ENCODE measurements at regions not wholly inside any gene's neighbourhood (a gene's known extent, or its start where the extent isn't known, plus 50 kb on each side); places are given as distances from the start of the nearest gene placed in this dataset.

DNA sequence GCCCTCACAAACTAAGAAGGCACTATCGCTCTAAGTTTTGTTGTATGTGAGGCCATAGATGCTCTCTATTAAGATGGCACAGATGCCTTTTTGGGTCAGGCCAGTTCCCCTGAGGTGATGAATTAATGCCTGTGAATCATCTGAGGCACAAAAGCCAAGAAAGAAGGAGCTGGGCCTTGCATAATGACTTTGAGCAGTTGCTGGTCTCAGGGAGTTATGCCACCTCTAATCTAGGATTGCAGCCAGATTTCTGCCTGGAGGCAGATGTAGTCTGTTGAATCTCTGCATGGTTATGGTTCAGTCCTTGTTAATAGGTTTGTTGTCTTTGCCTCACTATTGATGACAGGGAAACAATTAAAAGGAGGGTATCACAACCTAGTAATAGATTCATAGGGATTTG is 168.1 kb upstream of the CHRM3 start:
- no peak for DNase-seq (ENCODE audit: low read depth in 3 of 3)

- no peak for DNase-seq (ENCODE audit: low read depth in 3 of 3)
Observed at GRCh38 chr1:239212811-239213220, 173.6 kb upstream of the CHRM3 start.

DNA sequence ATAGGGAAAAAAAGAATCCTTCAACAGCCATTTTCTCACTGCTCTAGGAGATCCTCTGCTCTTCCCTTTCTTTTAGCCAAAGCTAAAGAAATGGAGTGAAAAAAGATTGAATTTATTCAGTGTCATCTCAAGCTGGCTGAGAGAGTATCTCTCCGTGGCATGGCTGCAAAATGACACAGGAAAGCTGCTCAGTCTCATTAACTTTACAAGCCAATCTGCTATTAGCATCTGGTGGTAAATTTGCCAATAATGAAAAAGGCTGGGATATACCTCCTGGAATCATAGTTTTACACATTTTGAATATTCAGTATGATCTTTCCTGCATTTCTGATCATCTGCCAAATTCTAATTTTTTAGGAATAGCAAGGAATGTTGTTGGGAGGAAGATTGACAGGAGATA is 176.8 kb upstream of the CHRM3 start:
- no peak for DNase-seq (ENCODE audit: low read depth in 3 of 3)

- DNase-seq (ENCODE audit: low read depth in 3 of 3), result no peak
Observed at GRCh38 chr1:239204401-239204800, 182.0 kb upstream of the CHRM3 start.

DNA sequence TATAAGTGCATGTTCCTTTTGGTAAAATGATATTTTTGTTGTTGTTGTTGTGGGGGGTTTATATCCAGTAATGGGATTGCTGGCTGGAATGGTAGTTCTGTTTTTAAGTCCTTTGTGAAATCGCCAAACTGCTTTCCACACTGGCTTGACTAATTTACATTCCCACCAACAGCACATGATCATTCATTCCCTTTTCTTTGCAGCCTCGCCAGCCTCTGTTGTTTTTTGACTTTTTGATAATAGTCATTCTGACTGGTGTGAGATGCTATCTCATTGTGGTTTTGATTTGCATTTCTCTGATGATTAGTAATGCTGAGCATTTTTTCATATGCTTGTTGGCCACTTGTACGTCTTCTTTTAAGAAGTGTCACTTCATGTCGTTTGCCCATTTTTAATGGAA is 188.5 kb upstream of the CHRM3 start:
- no peak for DNase-seq (ENCODE audit: low read depth in 3 of 3)

DNA sequence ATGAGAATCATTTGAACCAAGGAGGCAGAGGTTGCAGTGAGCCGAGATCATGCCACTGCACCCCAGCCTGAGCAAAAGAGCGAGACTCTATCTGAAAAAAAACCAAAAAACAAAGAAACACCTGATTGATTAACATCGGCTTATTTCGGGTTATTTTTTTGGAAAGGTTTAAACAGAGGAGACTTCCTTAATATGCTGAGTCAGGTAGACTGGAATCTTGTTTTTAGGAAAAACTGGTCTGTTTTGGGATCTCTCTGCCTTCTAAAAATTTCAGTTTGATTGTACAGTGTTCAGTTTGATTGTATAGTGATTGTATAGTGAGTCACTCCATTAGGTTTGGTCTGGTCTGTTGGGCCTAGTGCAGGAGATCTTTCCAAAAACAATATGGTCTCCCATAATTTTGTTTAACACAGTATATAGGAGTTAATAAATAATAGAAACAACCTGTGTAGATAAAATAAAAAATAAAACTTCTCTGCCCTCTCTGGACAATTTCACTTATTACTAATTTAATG is 196.3 kb upstream of the CHRM3 start:
- DNase-seq (ENCODE audit: low read depth in 3 of 3), result no peak

GRCh38 chr1:239186487-239186886 is 199.9 kb upstream of the CHRM3 start:
- DNase-seq (ENCODE audit: low read depth in 3 of 3), result no peak

DNA sequence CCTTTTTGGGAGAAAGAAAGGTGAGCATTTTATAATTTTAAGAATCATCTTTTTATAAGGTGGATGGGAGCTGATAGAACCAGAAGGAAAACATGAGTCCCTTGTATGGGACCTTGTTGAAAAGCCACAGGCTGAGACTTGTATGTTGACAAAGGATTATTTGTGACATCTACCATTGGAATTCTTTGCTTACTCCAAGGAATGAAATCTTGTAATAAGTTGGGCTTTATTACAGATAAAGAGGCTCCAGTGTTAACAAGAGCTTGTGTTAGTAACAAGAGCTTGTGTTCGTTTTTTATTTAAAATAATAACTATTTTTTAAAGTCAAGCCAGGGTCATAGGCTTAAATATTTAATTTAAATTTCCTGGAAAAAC is 201.1 kb upstream of the CHRM3 start:
- DNase-seq (ENCODE audit: low read depth in 3 of 3), result no peak

GRCh38 chr1:239184561-239185244 is 201.7 kb upstream of the CHRM3 start:
- DNase-seq (ENCODE audit: low read depth in 3 of 3), result no peak

DNA sequence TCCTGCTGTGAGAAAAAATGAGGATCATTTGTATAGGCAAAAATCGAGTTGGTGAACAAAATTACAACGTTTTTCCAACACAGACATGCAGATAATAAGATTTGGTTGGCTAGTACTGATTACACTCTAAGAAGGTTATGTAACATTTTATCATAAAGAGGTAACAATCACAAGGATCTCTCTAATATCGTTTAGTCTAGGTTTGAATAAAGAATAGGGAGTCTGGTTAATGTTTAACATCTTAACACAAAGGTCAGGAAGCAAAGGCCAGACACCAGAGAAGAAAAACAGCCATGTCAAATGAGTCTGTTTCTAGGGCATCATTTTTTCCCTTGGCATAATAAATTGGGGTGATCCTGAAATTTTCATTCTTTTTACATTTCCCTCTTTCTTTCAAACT is 207.4 kb upstream of the CHRM3 start:
- DNase-seq (ENCODE audit: low read depth in 3 of 3), result no peak

GRCh38 chr1:239174880-239175279 is 211.5 kb upstream of the CHRM3 start:
- no peak for DNase-seq (ENCODE audit: low read depth in 3 of 3)

GRCh38 chr1:239170828-239171227 is 215.5 kb upstream of the CHRM3 start:
- no peak for DNase-seq (ENCODE audit: low read depth in 3 of 3)

GRCh38 chr1:239169276-239169675 is 217.1 kb upstream of the CHRM3 start:
- no peak for DNase-seq (ENCODE audit: low read depth in 3 of 3)

DNA sequence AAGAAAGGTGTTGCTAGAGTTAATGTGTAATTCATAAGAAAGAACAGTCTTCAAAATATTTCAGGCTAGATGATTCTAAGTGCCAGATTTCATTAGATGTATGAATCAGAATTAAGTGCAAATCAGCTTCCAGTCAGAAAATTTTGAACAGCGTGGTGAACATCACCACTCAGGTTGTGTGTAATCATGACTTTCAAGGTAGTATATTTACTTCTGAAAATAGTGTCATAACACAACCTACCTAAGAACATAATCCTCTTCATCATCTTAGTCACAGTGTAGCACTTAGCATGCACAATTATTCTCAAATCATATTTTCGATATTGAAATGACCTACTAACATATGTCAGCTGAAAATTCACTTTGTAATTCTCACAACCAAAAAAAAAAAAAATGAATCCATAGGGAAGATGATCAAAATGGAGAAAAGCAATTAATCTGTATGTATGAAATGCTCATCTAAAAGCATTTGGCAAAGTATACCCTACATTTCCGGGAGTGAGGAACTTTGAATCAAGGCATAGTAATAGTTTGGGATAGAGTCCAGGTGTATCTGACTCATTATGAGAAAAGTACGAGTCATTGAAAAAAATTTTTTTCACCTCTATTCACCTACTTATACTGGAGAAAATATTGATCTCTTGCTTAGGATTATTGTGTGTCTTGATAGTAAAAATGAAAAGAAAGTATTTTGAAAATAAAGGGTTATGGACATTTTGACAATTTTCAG is 221.8 kb upstream of the CHRM3 start:
- DNase-seq (ENCODE audit: low read depth in 3 of 3), result no peak

GRCh38 chr1:239155466-239156091 is 230.8 kb upstream of the CHRM3 start:
- DNase-seq (ENCODE audit: low read depth in 3 of 3), result no peak

DNA sequence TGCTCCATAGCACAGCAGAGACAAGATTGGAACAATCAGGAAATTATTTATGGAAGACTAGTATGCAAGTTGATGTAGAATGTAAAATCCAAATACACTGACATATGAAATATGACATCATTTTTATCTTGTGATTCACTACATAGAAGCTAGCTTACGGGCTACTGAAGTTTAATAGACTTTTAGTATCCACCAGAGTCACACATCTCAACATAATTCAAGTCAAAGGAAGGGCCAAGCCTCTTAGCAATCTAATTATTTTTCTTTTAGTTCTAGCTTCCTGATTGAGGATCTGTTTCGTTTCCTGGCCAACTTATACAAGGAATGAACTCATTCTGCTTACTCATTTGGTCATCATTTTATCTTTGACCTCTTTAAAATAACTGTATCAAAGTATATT is 234.4 kb upstream of the CHRM3 start:
- no peak for DNase-seq (ENCODE audit: low read depth in 3 of 3)

DNA sequence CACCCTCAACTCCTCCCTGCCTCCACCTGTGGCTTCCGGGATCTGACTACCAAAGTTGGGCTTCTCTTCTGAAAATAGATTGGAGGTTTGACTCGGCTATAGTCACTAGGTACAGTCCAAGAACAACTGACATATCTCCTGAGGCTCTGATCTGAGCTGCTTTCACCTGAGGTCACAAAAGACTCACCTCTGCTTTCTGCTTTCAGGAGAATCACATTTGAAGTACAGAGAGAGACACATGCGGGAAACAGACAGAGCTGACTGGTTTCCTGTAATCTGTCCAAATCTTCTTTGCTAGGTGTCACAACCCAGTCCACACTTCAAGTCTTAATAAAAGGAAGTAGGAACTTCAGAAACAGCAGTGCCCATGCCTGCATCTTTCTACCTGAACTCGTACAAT is 245.4 kb upstream of the CHRM3 start:
- no peak for DNase-seq (ENCODE audit: low read depth in 3 of 3)

DNA sequence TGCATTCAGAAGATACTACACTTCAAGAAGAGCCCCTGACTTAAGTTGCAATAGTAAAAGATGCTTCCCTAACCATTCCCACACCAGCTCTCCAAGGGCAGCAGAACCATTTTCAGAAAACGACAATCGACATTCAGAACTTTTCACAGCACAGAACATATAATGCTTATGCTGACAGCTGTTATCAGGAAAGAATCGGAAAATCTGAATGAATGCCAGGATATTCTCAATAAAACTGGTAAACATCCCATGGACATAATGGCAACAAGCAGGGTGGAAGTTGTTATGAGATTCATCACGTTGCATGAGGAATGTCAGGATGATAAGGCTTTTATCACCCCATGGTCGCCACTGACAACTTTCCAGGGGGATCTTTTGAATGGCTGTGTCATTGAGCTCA is 246.6 kb upstream of the CHRM3 start:
- no peak for DNase-seq (ENCODE audit: low read depth in 3 of 3)

- DNase-seq (ENCODE audit: low read depth in 3 of 3), result no peak
Observed at GRCh38 chr1:239128541-239128940, 257.8 kb upstream of the CHRM3 start.

GRCh38 chr1:239126884-239127283 is 259.5 kb upstream of the CHRM3 start:
- DNase-seq (ENCODE audit: low read depth in 3 of 3), result no peak

DNA sequence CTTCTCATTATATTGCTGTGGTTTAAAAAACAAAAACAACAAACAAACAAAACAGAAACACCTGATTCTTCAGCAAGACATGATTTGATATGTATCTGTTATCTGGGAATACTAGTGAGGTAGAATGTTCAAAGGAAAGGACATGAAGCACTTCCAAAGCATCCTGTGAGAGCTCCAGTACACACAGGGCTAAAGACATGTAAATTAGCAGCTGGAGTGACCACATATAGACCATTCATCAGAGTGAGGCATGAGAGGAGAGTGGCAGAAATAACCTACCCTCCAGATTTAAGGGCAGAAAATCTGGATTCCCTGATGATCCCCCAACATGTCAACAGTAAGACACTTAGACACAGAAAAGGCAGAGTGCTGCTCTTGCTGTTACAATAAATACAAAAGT is 260.5 kb upstream of the CHRM3 start:
- no peak for DNase-seq (ENCODE audit: low read depth in 3 of 3)

DNA sequence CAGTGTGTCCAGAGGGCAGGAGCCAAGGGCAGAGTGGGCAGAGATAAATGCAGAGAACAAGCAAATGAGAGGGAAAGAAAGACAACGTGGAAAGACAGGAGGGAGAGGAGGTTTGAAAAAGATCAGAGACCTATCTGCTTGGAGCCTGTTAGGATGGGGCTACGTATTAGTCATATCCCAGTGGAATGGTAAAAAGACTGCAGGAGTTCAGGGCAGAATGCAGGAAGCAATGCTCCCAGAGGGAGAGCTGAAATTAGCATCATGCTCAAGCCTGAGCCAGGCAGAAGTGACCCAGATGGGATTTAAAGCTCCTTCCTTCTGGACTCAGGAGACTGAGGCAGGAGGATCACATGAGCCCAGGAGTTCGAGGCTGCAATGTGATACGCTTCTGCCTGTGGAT is 261.3 kb upstream of the CHRM3 start:
- DNase-seq (ENCODE audit: low read depth in 3 of 3), result no peak

GRCh38 chr1:239123260-239123659 is 263.1 kb upstream of the CHRM3 start:
- DNase-seq (ENCODE audit: low read depth in 3 of 3), result no peak
